ENCODE measurements at regions not wholly inside any gene's neighbourhood (a gene's known extent, or its start where the extent isn't known, plus 50 kb on each side); places are given as distances from the start of the nearest gene placed in this dataset.

- TF ChIP-seq EZH2phosphoT487 (IDR thresholded peaks at IDR 0.05; ENCODE audit: insufficient read depth, low read depth) (no peak), EZH2 (IDR thresholded peaks at IDR 0.05; ENCODE audit: insufficient read depth, poor library complexity, severe bottlenecking) (no peak)
These were observed 279.9 kb upstream of the DOK6 start for GRCh38 chr18:69120833-69121232.
